Spleen (tissue), 11 donors: ENCODE measurements at regions not wholly inside any gene's neighbourhood (a gene's known extent, or its start where the extent isn't known, plus 50 kb on each side); places are given as distances from the start of the nearest gene placed in this dataset.

Experiments used
- DNase-seq: peaks from one replicate; pipeline ENCODE4 v3.0.0-alpha.2; 2020
- H3K27ac ChIP-seq, 8 donors: fragments of 200-600 bp; sonication (generic) in 7 of 8; 1 replicate in 4 of 8; 2 replicates in 4 of 8; pipeline versions ENCODE4 v1.5.0 to v1.8.0; 2016 to 2021; ENCODE audit warnings: inconsistent platforms in 4 of 8, mild to moderate bottlenecking in 4 of 8, moderate library complexity in 1 of 8
- H3K27me3 ChIP-seq, 7 donors: fragments of 200-600 bp; sonication (generic) in 6 of 7; replicated peaks in 1 of 7; 1 replicate in 4 of 7; 2 replicates in 3 of 7; pipeline versions ENCODE4 v1.5.0 to v1.8.0; 2016 to 2021; ENCODE audit warnings: inconsistent platforms in 3 of 7, mild to moderate bottlenecking in 1 of 7
- H3K36me3 ChIP-seq, 6 donors: fragments of 200-600 bp; sonication (generic) in 5 of 6; 1 replicate in 4 of 6; 2 replicates in 2 of 6; pipeline versions ENCODE4 v1.5.0 to v1.8.0; 2016 to 2021; ENCODE audit warnings: inconsistent platforms in 2 of 6
- H3K4me1 ChIP-seq, 6 donors: fragments of 200-600 bp; sonication (generic) in 5 of 6; 1 replicate in 3 of 6; 2 replicates in 3 of 6; pipeline versions ENCODE4 v1.5.0 to v1.8.0; 2016 to 2021; ENCODE audit warnings: inconsistent platforms in 3 of 6
- H3K4me3 ChIP-seq, 8 donors: fragments of 200-600 bp; sonication (generic) in 7 of 8; 1 replicate in 4 of 8; 2 replicates in 4 of 8; pipeline versions ENCODE4 v1.5.0 to v1.8.0; 2016 to 2021; ENCODE audit warnings: inconsistent platforms in 4 of 8, mild to moderate bottlenecking in 4 of 8, moderate library complexity in 2 of 8
- H3K9me3 ChIP-seq, 8 donors: fragments of 200-600 bp; sonication (generic) in 7 of 8; 1 replicate in 4 of 8; 2 replicates in 4 of 8; pipeline versions ENCODE4 v1.5.0 to v1.8.0; 2016 to 2021; ENCODE audit warnings: inconsistent platforms in 4 of 8
- CTCF ChIP-seq, 11 experiments: fragments of 200-600 bp in 7 of 11; fragments of 450-650 bp in 4 of 11; sonication (generic) in 4 of 11; IDR thresholded peaks in 8 of 11; conservative IDR thresholded peaks in 3 of 11; 1 replicate in 7 of 11; 2 replicates in 4 of 11; pipeline versions ENCODE4 v1.4.0 to v1.8.0; 2016 to 2021; ENCODE audit warnings: antibody characterized with exemption in 11 of 11, inconsistent platforms in 4 of 11, mild to moderate bottlenecking in 1 of 11
- POLR2A ChIP-seq, 3 donors: fragments of 450-650 bp; IDR thresholded peaks; one replicate each; pipeline ENCODE4 v1.5.1; 2017; ENCODE audit warnings: antibody characterized with exemption in 3 of 3, mild to moderate bottlenecking in 1 of 3
- POLR2AphosphoS5 ChIP-seq, 3 donors: sonication (generic); formaldehyde crosslinking; IDR thresholded peaks; one replicate each; pipeline ENCODE4 v1.5.1; 2017; ENCODE audit warnings: antibody characterized with exemption in 3 of 3
- WGBS, 5 donors: extraction: QIAGEN DNeasy Blood & Tissue Kit in 3 of 5; methylation state at CpG; one replicate each; pipeline versions ENCODE4 v1.1.5 to v1.1.7; 2013 to 2018; 5-methylcytosine and 5-hydroxymethylcytosine counted together
- intact Hi-C: fragments of 100-400 bp; cut with DNase I; formaldehyde crosslinking; loops from one replicate; pipeline ENCODE4 v1.15.0; 2023; ENCODE audit warnings: low total_unique reads
- donor health status: healthy with polysubstance abuse.
- donor health status: DM: no; HTN: no; CAD: no; lungs with moderate emphysema.
- donor health status: DM: no; HTN: no; CAD: no.
- donor health status: Bipolar disorder and iron deficiency.
- donor health status: healthy.
- donor health status: DM: no; HTN: no; CAD: no.
- donor health status: DM: yes; HTN: yes; CAD: no.

- no peaks in the 10 kb centered on the region for H3K9me3 ChIP-seq
- 67 to 79% (median 68%) methylated on average over 3 of the region's 3 CpGs; no CpG with 5 or more reads in 2 of the 5 donors for WGBS, 5 donors
- no peak for TF ChIP-seq POLR2A (IDR thresholded peaks at IDR 0.05)
- TF ChIP-seq CTCF (IDR thresholded peaks at IDR 0.05 in 8 of 11, conservative IDR thresholded peaks at IDR 0.05 in 3 of 11), result no peak
- no peak for TF ChIP-seq POLR2AphosphoS5 (IDR thresholded peaks at IDR 0.05)
- no peaks in the 10 kb centered on the region for H3K27me3 ChIP-seq
- no peak overlapping the region for H3K27ac ChIP-seq
- H3K36me3 ChIP-seq, result no peaks in the 10 kb centered on the region
- H3K4me1 ChIP-seq, result no peaks in the 10 kb centered on the region
- DNase-seq, result no peak
- no peak overlapping the region for H3K4me3 ChIP-seq
- intact Hi-C loops, result no loop called here
Observed at GRCh38 chrY:17231994-17232393, 648.0 kb downstream of the CDY2B start.

- WGBS, 5 donors, result 23 to 67% (median 35%) methylated on average over 1 of the region's 1 CpG; no CpG with 5 or more reads in 2 of the 5 donors
- intact Hi-C loops, result no loop called here
- no peaks in the 10 kb centered on the region for H3K27me3 ChIP-seq
- DNase-seq, result no peak
- no peak overlapping the region for H3K4me3 ChIP-seq
- TF ChIP-seq POLR2AphosphoS5 (IDR thresholded peaks at IDR 0.05) (no peak), POLR2A (IDR thresholded peaks at IDR 0.05) (no peak), CTCF (IDR thresholded peaks at IDR 0.05 in 8 of 11, conservative IDR thresholded peaks at IDR 0.05 in 3 of 11) (no peak)
- H3K27ac ChIP-seq, result no peak overlapping the region
- no peaks in the 10 kb centered on the region for H3K36me3 ChIP-seq
- H3K4me1 ChIP-seq, result no peaks in the 10 kb centered on the region
- no peaks in the 10 kb centered on the region for H3K9me3 ChIP-seq
Observed at GRCh38 chrY:17223502-17223901, 656.5 kb downstream of the CDY2B start.

- Histone ChIP-seq H3K9me3 (peaks cover 0 to 5% (median 0%) of the 10 kb centered on the region in 8 donors), H3K36me3 (no peaks in the 10 kb centered on the region), H3K27ac (no peak overlapping the region), H3K4me1 (no peaks in the 10 kb centered on the region), H3K27me3 (no peaks in the 10 kb centered on the region), H3K4me3 (no peak overlapping the region)
- WGBS, 5 donors, result 70 to 83% (median 77%) methylated on average over 3 of the region's 3 CpGs; no CpG with 5 or more reads in 2 of the 5 donors
- no peak for DNase-seq
- TF ChIP-seq POLR2A (IDR thresholded peaks at IDR 0.05), result no peak
- TF ChIP-seq POLR2AphosphoS5 (IDR thresholded peaks at IDR 0.05), result no peak
- no peak for TF ChIP-seq CTCF (IDR thresholded peaks at IDR 0.05 in 8 of 11, conservative IDR thresholded peaks at IDR 0.05 in 3 of 11)
- intact Hi-C loops, result no loop called here
Observed at GRCh38 chrY:17202395-17202794, 677.6 kb downstream of the CDY2B start.

- Histone ChIP-seq H3K27ac (no peak overlapping the region), H3K4me1 (no peaks in the 10 kb centered on the region), H3K9me3 (peaks cover 0 to 3% (median 0%) of the 10 kb centered on the region in 8 donors), H3K4me3 (no peak overlapping the region), H3K27me3 (no peaks in the 10 kb centered on the region), H3K36me3 (no peaks in the 10 kb centered on the region)
- intact Hi-C loops, result no loop called here
- TF ChIP-seq CTCF (IDR thresholded peaks at IDR 0.05 in 8 of 11, conservative IDR thresholded peaks at IDR 0.05 in 3 of 11), result no peak
- TF ChIP-seq POLR2A (IDR thresholded peaks at IDR 0.05), result no peak
- no peak for TF ChIP-seq POLR2AphosphoS5 (IDR thresholded peaks at IDR 0.05)
- DNase-seq, result no peak
Observed at GRCh38 chrY:17184299-17184698, 695.7 kb downstream of the CDY2B start.
